IMR-90 (cell line): ENCODE measurements at regions not wholly inside any gene's neighbourhood (a gene's known extent, or its start where the extent isn't known, plus 50 kb on each side); places are given as distances from the start of the nearest gene placed in this dataset.

Experiments
- CEBPB ChIP-seq: IDR thresholded peaks from 2 replicates; pipeline ENCODE4 v1.6.1; 2012; ENCODE audit warnings: low read depth, low read length, improper control_type of control experiment
- CHD1 ChIP-seq: IDR thresholded peaks from 2 replicates; pipeline ENCODE4 v1.6.1; 2012; ENCODE audit warnings: low read depth, low read length, improper control_type of control experiment
- MAZ ChIP-seq: IDR thresholded peaks from 2 replicates; pipeline ENCODE4 v1.6.1; 2012; ENCODE audit warnings: low read depth, mild to moderate bottlenecking, low read length, improper control_type of control experiment, moderate library complexity, borderline replicate concordance
- MXI1 ChIP-seq: IDR thresholded peaks from 2 replicates; pipeline ENCODE4 v1.6.1; 2012; ENCODE audit warnings: low read depth, mild to moderate bottlenecking, low read length, moderate library complexity, borderline replicate concordance
- NFE2L2 ChIP-seq: fragments of 150-350 bp; IDR thresholded peaks from 2 replicates; pipeline ENCODE4 v1.6.1; 2016; ENCODE audit warnings: low read depth, mild to moderate bottlenecking, low read length
- POLR2A ChIP-seq: IDR thresholded peaks from 2 replicates; pipeline ENCODE4 v1.6.1; 2012; ENCODE audit warnings: mild to moderate bottlenecking, low read depth, low read length
- RAD21 ChIP-seq: IDR thresholded peaks from 2 replicates; pipeline ENCODE4 v1.6.1; 2012; ENCODE audit warnings: low read length, improper control_type of control experiment
- RCOR1 ChIP-seq: IDR thresholded peaks from 2 replicates; pipeline ENCODE4 v1.6.1; 2012; ENCODE audit warnings: mild to moderate bottlenecking, low read length, improper control_type of control experiment; ENCODE audit not compliant: insufficient replicate concordance
- RFX5 ChIP-seq: IDR thresholded peaks from 2 replicates; pipeline ENCODE4 v1.8.0; 2012; ENCODE audit warnings: low read depth, mild to moderate bottlenecking, low read length, moderate library complexity
- SMC3 ChIP-seq: fragments of 150-350 bp; IDR thresholded peaks from 2 replicates; pipeline ENCODE4 v1.6.1; 2016; ENCODE audit warnings: low read depth, mild to moderate bottlenecking, antibody characterized with exemption, low read length, moderate library complexity
- TF ChIP-seq, protein P1 (sequence below): conservative IDR thresholded peaks from 2 replicates; pipeline ENCODE4 v1.5.1; 2012; ENCODE audit warnings: mild to moderate bottlenecking, low read depth, low read length, improper control_type of control experiment
- TF ChIP-seq, protein P2 (sequence below): fragments of 150-350 bp; IDR thresholded peaks from 2 replicates; pipeline ENCODE4 v1.6.1; 2017; ENCODE audit warnings: mild to moderate bottlenecking, antibody characterized with exemption, low read length, low read depth

DNA sequence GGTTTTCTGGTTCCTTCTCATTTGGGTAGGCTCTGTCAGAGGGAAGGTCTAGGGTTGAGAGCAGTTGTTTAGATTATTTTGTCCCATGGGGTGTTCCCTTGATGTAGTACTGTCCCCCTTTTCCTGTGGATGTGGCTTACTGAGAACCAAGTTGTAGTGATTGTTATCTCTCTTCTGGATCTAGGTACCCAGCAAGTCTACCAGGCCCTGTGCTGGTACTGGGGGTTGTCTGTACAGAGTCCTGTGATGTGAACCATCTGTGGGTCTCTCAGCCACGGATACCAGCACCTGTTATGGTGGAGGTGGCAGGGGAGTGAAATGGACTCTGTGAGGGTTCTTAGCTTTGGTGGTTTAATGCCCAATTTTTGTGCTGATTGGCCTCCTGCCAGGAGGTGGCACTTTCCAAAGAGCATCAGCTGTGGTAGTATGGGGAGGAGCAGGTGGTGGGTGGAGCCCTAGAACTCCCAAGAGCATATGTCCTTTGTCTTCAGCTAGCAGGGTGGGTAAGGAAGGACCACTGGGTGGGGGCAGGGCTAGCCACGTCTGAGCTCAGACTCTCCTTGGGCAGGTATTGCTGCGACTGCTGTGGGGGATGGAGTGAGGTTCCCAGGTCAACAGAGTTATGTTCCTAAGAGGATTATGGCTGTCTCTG, 179.3 kb upstream of the BTG1 start:
- no peak for TF ChIP-seq MAZ
- TF ChIP-seq, protein P1, sequence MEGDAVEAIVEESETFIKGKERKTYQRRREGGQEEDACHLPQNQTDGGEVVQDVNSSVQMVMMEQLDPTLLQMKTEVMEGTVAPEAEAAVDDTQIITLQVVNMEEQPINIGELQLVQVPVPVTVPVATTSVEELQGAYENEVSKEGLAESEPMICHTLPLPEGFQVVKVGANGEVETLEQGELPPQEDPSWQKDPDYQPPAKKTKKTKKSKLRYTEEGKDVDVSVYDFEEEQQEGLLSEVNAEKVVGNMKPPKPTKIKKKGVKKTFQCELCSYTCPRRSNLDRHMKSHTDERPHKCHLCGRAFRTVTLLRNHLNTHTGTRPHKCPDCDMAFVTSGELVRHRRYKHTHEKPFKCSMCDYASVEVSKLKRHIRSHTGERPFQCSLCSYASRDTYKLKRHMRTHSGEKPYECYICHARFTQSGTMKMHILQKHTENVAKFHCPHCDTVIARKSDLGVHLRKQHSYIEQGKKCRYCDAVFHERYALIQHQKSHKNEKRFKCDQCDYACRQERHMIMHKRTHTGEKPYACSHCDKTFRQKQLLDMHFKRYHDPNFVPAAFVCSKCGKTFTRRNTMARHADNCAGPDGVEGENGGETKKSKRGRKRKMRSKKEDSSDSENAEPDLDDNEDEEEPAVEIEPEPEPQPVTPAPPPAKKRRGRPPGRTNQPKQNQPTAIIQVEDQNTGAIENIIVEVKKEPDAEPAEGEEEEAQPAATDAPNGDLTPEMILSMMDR: no peak
- no peak for TF ChIP-seq RFX5
- no peak for TF ChIP-seq CEBPB
- TF ChIP-seq, protein P2, sequence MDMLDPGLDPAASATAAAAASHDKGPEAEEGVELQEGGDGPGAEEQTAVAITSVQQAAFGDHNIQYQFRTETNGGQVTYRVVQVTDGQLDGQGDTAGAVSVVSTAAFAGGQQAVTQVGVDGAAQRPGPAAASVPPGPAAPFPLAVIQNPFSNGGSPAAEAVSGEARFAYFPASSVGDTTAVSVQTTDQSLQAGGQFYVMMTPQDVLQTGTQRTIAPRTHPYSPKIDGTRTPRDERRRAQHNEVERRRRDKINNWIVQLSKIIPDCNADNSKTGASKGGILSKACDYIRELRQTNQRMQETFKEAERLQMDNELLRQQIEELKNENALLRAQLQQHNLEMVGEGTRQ: no peak
- TF ChIP-seq RAD21: no peak
- TF ChIP-seq NFE2L2: no peak
- no peak for TF ChIP-seq SMC3
- no peak for TF ChIP-seq MXI1
- TF ChIP-seq RCOR1: no peak
- no peak for TF ChIP-seq POLR2A
- no peak for TF ChIP-seq CHD1
